ENCODE measurements at regions not wholly inside any gene's neighbourhood (a gene's known extent, or its start where the extent isn't known, plus 50 kb on each side); places are given as distances from the start of the nearest gene placed in this dataset.

DNA sequence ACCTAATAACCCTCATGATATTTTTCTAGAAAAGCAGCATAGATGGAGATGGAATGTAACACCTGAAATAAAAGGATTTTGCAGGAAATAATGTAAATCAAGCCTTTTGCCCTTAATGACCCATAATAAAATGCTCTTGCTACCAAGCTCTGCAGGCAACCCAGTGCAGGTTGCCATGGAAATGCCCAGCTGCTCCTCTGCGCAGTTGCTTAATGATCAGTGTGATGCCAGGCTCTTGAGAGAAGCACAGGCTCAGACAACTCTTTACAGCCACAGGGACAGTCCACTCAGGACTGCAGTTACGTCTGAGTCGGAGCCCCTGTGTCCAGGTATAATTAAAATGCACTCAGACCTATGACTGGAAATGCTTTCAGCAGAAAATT lies 165.5 kb downstream of the LACC1 start:
- DNase-seq (ENCODE audit: low read depth), result no peak
- TF ChIP-seq, protein P1, sequence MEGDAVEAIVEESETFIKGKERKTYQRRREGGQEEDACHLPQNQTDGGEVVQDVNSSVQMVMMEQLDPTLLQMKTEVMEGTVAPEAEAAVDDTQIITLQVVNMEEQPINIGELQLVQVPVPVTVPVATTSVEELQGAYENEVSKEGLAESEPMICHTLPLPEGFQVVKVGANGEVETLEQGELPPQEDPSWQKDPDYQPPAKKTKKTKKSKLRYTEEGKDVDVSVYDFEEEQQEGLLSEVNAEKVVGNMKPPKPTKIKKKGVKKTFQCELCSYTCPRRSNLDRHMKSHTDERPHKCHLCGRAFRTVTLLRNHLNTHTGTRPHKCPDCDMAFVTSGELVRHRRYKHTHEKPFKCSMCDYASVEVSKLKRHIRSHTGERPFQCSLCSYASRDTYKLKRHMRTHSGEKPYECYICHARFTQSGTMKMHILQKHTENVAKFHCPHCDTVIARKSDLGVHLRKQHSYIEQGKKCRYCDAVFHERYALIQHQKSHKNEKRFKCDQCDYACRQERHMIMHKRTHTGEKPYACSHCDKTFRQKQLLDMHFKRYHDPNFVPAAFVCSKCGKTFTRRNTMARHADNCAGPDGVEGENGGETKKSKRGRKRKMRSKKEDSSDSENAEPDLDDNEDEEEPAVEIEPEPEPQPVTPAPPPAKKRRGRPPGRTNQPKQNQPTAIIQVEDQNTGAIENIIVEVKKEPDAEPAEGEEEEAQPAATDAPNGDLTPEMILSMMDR (IDR thresholded peaks at IDR 0.05; ENCODE audit: control insufficient read depth, extremely low read depth, insufficient read depth), result no peak
- no peak overlapping the region for H3K4me3 ChIP-seq (ENCODE audit: low read depth, low read length)

DNA sequence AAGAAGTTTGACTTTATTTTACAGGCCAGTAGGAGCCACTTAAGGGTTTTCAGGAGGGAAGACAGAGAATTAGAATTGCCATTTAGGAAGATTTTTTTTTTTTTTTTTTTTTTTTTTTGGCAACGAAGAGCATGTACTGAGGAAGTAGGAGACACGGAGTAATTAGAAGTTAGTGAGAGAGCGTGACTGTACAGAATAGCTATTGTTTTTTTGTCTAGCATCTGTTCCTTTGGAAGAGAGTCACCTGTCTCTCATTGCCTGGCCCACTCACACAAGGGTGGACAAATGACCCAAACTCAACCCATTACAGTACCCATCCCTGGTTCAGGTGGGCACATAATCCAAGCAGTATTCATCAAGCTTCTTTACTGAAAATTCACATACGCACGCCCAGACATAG lies 166.7 kb downstream of the LACC1 start:
- no peak overlapping the region for H3K4me3 ChIP-seq (ENCODE audit: low read depth, low read length)
- no peak for DNase-seq (ENCODE audit: low read depth)
- TF ChIP-seq, protein P1 (IDR thresholded peaks at IDR 0.05; ENCODE audit: control insufficient read depth, extremely low read depth, insufficient read depth), result no peak

DNA sequence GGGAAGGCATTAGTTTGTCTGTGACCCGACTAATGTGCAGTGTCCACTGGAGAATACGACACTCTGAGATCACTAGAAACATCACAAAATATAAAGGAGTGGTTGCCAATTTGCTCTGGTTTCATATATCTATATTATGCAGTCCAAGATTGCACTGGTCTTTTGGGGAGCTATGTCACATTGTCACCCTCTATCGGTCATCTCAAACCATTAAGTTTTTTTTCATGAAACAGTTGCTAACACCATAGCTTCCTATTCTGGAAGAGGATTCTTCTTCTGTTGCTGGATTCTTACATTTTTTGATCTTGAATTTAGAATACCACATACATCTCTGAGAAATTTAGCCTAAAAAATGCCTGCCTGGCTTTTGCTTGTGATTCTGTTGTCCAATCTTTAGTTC lies 168.6 kb downstream of the LACC1 start:
- no peak for DNase-seq (ENCODE audit: low read depth)
- TF ChIP-seq, protein P1 (IDR thresholded peaks at IDR 0.05; ENCODE audit: control insufficient read depth, extremely low read depth, insufficient read depth), result no peak
- no peak overlapping the region for H3K4me3 ChIP-seq (ENCODE audit: low read depth, low read length)

DNA sequence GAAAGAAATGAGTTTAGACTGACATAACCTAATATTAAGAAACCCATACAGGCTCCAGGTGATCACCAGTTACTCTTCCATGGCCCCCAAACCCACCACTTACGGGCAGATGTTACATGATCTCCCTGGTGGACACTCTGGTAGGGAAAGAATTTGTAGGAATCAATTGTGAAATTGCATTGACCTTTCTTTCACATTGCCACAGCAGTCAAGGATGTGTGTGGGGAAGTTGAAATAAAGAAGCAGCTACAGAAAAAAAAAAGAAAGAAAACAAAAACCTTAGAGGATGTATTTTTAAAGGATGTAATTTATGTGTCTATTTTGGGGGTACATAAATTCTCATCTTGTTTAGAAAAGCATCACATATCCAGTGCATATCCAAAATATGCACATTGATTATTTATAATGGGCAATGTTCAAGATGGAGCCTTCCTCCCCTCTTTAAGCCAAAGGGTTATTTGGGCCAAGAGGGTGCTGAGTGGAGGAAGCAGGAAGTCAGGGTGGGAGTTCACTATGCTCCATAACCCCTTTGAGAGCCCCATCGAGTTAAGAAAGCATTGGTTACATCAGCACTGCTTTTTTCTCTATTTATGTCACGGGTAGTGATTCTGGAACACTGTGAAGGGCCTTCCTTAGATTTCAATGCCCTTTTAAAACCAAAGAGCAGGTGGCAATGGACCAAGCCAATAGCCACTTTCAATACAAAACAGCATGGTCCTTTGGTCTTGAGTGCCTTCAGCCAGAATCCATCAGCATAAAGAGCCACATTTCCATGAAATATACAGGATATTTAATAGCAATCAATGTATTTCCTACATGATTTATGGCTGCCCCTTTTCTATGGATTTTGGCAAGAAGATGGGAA lies 169.6 kb downstream of the LACC1 start:
- H3K4me3 ChIP-seq (ENCODE audit: low read depth, low read length), result no peak overlapping the region
- TF ChIP-seq, protein P1 (IDR thresholded peaks at IDR 0.05; ENCODE audit: control insufficient read depth, extremely low read depth, insufficient read depth), result no peak
- DNase-seq (ENCODE audit: low read depth), result no peak

DNA sequence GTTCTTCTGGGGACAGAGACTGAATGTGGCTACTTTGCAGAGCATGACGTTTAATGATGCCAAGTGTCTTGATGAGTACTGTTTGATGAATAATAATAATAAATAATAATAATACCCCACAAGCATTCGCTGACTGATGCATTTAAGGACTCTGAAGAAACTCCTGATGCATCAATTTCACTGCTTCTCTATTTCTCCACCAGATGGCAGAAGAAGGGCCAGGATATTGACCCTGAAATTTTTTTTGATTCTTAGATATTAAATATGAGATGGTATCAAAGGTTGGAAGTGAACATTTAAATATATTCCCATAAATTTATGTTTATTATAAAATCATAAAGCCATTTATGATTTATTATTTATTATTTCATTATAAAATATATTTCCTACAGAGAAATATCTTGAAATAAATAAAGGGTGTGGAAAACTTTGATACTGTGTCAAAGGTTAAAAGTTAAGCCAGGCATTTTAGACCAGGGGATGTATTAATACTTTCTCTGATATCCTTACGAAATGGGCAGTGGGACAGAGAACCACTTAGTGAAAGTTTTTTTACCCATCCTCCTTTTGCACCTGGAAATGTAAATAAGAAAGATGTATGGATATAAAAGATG lies 170.9 kb downstream of the LACC1 start:
- no peak for DNase-seq (ENCODE audit: low read depth)
- TF ChIP-seq, protein P1 (IDR thresholded peaks at IDR 0.05; ENCODE audit: control insufficient read depth, extremely low read depth, insufficient read depth), result peak; percentile 59

DNA sequence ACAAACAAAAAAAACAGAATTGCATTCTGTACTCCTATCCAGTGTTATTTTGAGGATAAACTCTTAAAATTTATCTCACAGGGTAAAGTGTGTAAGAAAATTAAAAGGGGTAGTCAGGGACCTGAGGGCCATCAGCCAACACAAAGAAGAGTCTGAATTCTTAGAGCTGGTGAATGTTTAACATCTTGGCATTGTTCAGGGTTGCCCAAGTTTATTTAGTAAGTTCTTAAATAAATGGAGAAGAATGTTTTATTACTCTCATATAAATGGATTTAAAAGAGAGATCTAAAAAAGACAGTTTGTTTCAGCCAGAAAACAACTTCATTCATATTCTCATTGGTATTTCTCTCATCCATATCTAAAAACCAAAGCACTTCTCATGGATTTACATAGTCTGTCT lies 171.7 kb downstream of the LACC1 start:
- peak; percentile 62 for DNase-seq (ENCODE audit: low read depth)
- H3K4me3 ChIP-seq (ENCODE audit: low read depth, low read length), result no peak overlapping the region
- TF ChIP-seq, protein P1 (IDR thresholded peaks at IDR 0.05; ENCODE audit: control insufficient read depth, extremely low read depth, insufficient read depth), result no peak

More for the DNA sequence above, 170.9 kb downstream of the LACC1 start:
- no peak overlapping the region for H3K4me3 ChIP-seq (ENCODE audit: low read depth, low read length)

Measured in LNCaP clone FGC (cell line).